IMR-90 (cell line): ENCODE measurements at regions not wholly inside any gene's neighbourhood (a gene's known extent, or its start where the extent isn't known, plus 50 kb on each side); places are given as distances from the start of the nearest gene placed in this dataset.

ENCODE experiments used
- MAZ ChIP-seq: IDR thresholded peaks from 2 replicates; pipeline ENCODE4 v1.6.1; 2012; ENCODE audit warnings: low read depth, mild to moderate bottlenecking, low read length, improper control_type of control experiment, moderate library complexity, borderline replicate concordance
- MXI1 ChIP-seq: IDR thresholded peaks from 2 replicates; pipeline ENCODE4 v1.6.1; 2012; ENCODE audit warnings: low read depth, mild to moderate bottlenecking, low read length, moderate library complexity, borderline replicate concordance
- POLR2A ChIP-seq: IDR thresholded peaks from 2 replicates; pipeline ENCODE4 v1.6.1; 2012; ENCODE audit warnings: mild to moderate bottlenecking, low read depth, low read length
- USF2 ChIP-seq: fragments of 150-350 bp; IDR thresholded peaks from 2 replicates; pipeline ENCODE4 v1.6.1; 2017; ENCODE audit warnings: mild to moderate bottlenecking, antibody characterized with exemption, low read length, low read depth
- TF ChIP-seq, protein P1 (sequence below): conservative IDR thresholded peaks from 2 replicates; pipeline ENCODE4 v1.5.1; 2012; ENCODE audit warnings: mild to moderate bottlenecking, low read depth, low read length, improper control_type of control experiment

- TF ChIP-seq, protein P1, sequence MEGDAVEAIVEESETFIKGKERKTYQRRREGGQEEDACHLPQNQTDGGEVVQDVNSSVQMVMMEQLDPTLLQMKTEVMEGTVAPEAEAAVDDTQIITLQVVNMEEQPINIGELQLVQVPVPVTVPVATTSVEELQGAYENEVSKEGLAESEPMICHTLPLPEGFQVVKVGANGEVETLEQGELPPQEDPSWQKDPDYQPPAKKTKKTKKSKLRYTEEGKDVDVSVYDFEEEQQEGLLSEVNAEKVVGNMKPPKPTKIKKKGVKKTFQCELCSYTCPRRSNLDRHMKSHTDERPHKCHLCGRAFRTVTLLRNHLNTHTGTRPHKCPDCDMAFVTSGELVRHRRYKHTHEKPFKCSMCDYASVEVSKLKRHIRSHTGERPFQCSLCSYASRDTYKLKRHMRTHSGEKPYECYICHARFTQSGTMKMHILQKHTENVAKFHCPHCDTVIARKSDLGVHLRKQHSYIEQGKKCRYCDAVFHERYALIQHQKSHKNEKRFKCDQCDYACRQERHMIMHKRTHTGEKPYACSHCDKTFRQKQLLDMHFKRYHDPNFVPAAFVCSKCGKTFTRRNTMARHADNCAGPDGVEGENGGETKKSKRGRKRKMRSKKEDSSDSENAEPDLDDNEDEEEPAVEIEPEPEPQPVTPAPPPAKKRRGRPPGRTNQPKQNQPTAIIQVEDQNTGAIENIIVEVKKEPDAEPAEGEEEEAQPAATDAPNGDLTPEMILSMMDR = no peak
- TF ChIP-seq USF2 (no peak), POLR2A (no peak), MAZ (no peak), MXI1 (no peak)
Observed at GRCh38 chr5:67921004-67921601, 294.5 kb upstream of the PIK3R1 start.
